ENCODE measurements at regions not wholly inside any gene's neighbourhood (a gene's known extent, or its start where the extent isn't known, plus 50 kb on each side); places are given as distances from the start of the nearest gene placed in this dataset.
"Not testable (repeated sequence)": the region's sequence is repeated elsewhere in the genome, so short reads cannot be mapped to it uniquely, and the experiment has no call there.

GRCh38 chr5:174916924-174917323 lies 192.5 kb downstream of the MSX2 start:
- not testable (repeated sequence) for TF ChIP-seq CTCF (conservative IDR thresholded peaks at IDR 0.05; ENCODE audit: low read depth, low read length); EZH2 (IDR thresholded peaks at IDR 0.05; ENCODE audit: low read length, unreplicated experiment); EZH2phosphoT487 (IDR thresholded peaks at IDR 0.05; ENCODE audit: borderline replicate concordance, low read length)
